GM23338 (cell line): ENCODE measurements at regions not wholly inside any gene's neighbourhood (a gene's known extent, or its start where the extent isn't known, plus 50 kb on each side); places are given as distances from the start of the nearest gene placed in this dataset.

Source experiments
- ATAC-seq: fragments of 200-7000 bp; cut with Tn5 transposase; 3 replicates; pipeline ENCODE4 v1.9.1; 2020
- DNase-seq: peaks from one replicate; pipeline ENCODE4 v3.0.0-alpha.2; 2015; ENCODE audit warnings: low spot score
- H2AFZ ChIP-seq: fragments of 200-600 bp; sonication (generic); 2 replicates; pipeline ENCODE4 v1.8.0; 2016; ENCODE audit warnings: antibody characterized with exemption, mild to moderate bottlenecking, moderate library complexity
- H3F3A ChIP-seq: fragments of 200-600 bp; sonication (generic); replicated peaks from 2 replicates; pipeline ENCODE4 v1.8.0; 2017; ENCODE audit warnings: antibody characterized with exemption, mixed run types, low read depth
- H3K27ac ChIP-seq: fragments of 200-600 bp; sonication (generic); 2 replicates; pipeline ENCODE4 v1.6.1; 2016; ENCODE audit warnings: low read depth
- H3K27me3 ChIP-seq: fragments of 200-600 bp; sonication (generic); 2 replicates; pipeline ENCODE4 v1.8.0; 2016; ENCODE audit warnings: mild to moderate bottlenecking, mixed run types, moderate library complexity; ENCODE audit not compliant: insufficient read depth
- H3K36me3 ChIP-seq: fragments of 200-600 bp; sonication (generic); 2 replicates; pipeline ENCODE4 v1.8.0; 2016; ENCODE audit warnings: mild to moderate bottlenecking; ENCODE audit not compliant: insufficient read depth
- H3K4me1 ChIP-seq: fragments of 200-600 bp; sonication (generic); 2 replicates; pipeline ENCODE4 v1.8.0; 2016; ENCODE audit warnings: mild to moderate bottlenecking, moderate library complexity; ENCODE audit not compliant: insufficient read depth
- H3K4me2 ChIP-seq: fragments of 200-600 bp; sonication (generic); 2 replicates; pipeline ENCODE4 v1.7.1; 2017; ENCODE audit warnings: mixed run types
- H3K4me3 ChIP-seq: fragments of 200-600 bp; sonication (generic); 2 replicates; pipeline ENCODE4 v1.6.1; 2016; ENCODE audit warnings: mixed run types
- H3K79me2 ChIP-seq: fragments of 200-600 bp; sonication (generic); replicated peaks from 2 replicates; pipeline ENCODE4 v1.8.0; 2017; ENCODE audit warnings: mild to moderate bottlenecking; ENCODE audit not compliant: insufficient read depth
- H3K9me2 ChIP-seq: fragments of 200-600 bp; sonication (generic); 2 replicates; pipeline ENCODE4 v1.8.0; 2017; ENCODE audit not compliant: insufficient read depth
- H4K20me1 ChIP-seq: fragments of 200-600 bp; sonication (generic); replicated peaks from 2 replicates; pipeline ENCODE4 v1.8.0; 2017; ENCODE audit warnings: mild to moderate bottlenecking; ENCODE audit not compliant: insufficient read depth
- H3K27ac Mint-ChIP-seq: 2 replicates; pipeline ENCODE4 v1.8.0; 2020; ENCODE audit warnings: inconsistent platforms, mild to moderate bottlenecking, moderate library complexity, mixed read lengths
- H3K27me3 Mint-ChIP-seq: 3 replicates; pipeline ENCODE4 v1.8.0; 2022; ENCODE audit warnings: low read depth, mild to moderate bottlenecking, moderate library complexity, mixed read lengths, inconsistent platforms; ENCODE audit not compliant: insufficient read depth, poor library complexity
- H3K36me3 Mint-ChIP-seq: 3 replicates; pipeline ENCODE4 v1.8.0; 2021; ENCODE audit warnings: low read depth, mild to moderate bottlenecking, inconsistent platforms, moderate library complexity, mixed read lengths
- H3K4me1 Mint-ChIP-seq: 3 replicates; pipeline ENCODE4 v1.8.0; 2020; ENCODE audit warnings: mild to moderate bottlenecking, inconsistent platforms, mixed read lengths
- H3K4me3 Mint-ChIP-seq: 3 replicates; pipeline ENCODE4 v1.8.0; 2021; ENCODE audit warnings: moderate library complexity, mild to moderate bottlenecking, inconsistent platforms, mixed read lengths
- H3K9me3 Mint-ChIP-seq: 3 replicates; pipeline ENCODE4 v1.8.0; 2020; ENCODE audit warnings: moderate library complexity, mild to moderate bottlenecking, inconsistent platforms, mixed read lengths
- CREB1 ChIP-seq: fragments of 250-450 bp; sonication (Bioruptor Pico); IDR thresholded peaks from 2 replicates; pipeline ENCODE4 v1.5.0; 2020; ENCODE audit warnings: low read depth, mild to moderate bottlenecking, moderate library complexity
- ETS1 ChIP-seq: IDR thresholded peaks from 2 replicates; pipeline ENCODE4 v1.6.1; 2016; ENCODE audit warnings: antibody characterized with exemption
- EZH2 ChIP-seq: fragments of 200-600 bp; sonication (generic); IDR thresholded peaks from one replicate; pipeline ENCODE4 v1.8.0; 2017; ENCODE audit warnings: antibody characterized with exemption, mild to moderate bottlenecking, low read depth; ENCODE audit not compliant: unreplicated experiment
- EZH2phosphoT487 ChIP-seq: fragments of 200-600 bp; sonication (generic); IDR thresholded peaks from one replicate; pipeline ENCODE4 v1.8.1; 2018; ENCODE audit warnings: antibody characterized with exemption; ENCODE audit not compliant: unreplicated experiment
- JUNB ChIP-seq: IDR thresholded peaks from one replicate; pipeline ENCODE4 v1.6.1; 2016; ENCODE audit warnings: antibody characterized with exemption; ENCODE audit not compliant: unreplicated experiment
- NANOG ChIP-seq: IDR thresholded peaks from 2 replicates; pipeline ENCODE4 v1.6.1; 2016; ENCODE audit warnings: antibody characterized with exemption, borderline replicate concordance
- POLR2AphosphoS5 ChIP-seq: IDR thresholded peaks from 2 replicates; pipeline ENCODE4 v1.6.1; 2016; ENCODE audit warnings: antibody characterized with exemption, low read depth
- STAT1 ChIP-seq: IDR thresholded peaks from one replicate; pipeline ENCODE4 v1.6.1; 2016; ENCODE audit warnings: antibody characterized with exemption; ENCODE audit not compliant: unreplicated experiment
- ZNF114 ChIP-seq: fragments of 250-450 bp; sonication (Bioruptor Pico); IDR thresholded peaks from 2 replicates; pipeline ENCODE4 v1.5.0; 2020; ENCODE audit warnings: mild to moderate bottlenecking, moderate library complexity
- ZNF331 ChIP-seq: fragments of 250-450 bp; sonication (Bioruptor Pico); IDR thresholded peaks from 2 replicates; pipeline ENCODE4 v1.5.0; 2020; ENCODE audit warnings: low read depth, mild to moderate bottlenecking, moderate library complexity
- ZNF462 ChIP-seq: fragments of 250-450 bp; sonication (Bioruptor Pico); IDR thresholded peaks from 2 replicates; pipeline ENCODE4 v1.5.0; 2020; ENCODE audit warnings: mild to moderate bottlenecking, moderate library complexity
- TF ChIP-seq, protein P1 (sequence below), 2 experiments: fragments of 200-600 bp in 1 of 2; sonication (generic) in 1 of 2; conservative IDR thresholded peaks; 2 replicates each; pipeline versions ENCODE4 v1.5.1 to v1.6.1; 2016 to 2017; ENCODE audit warnings: antibody characterized with exemption in 2 of 2, low read depth in 2 of 2, mild to moderate bottlenecking in 2 of 2, moderate library complexity in 1 of 2
- TF ChIP-seq, protein P2 (sequence below): IDR thresholded peaks from one replicate; pipeline ENCODE4 v1.6.1; 2018; ENCODE audit warnings: antibody characterized with exemption; ENCODE audit not compliant: unreplicated experiment

- no peak overlapping the region; the same call in 1 of the 2 replicates for H2AFZ ChIP-seq
- H3K4me3 Mint-ChIP-seq, result no peak overlapping the region
These were observed 159.5 kb downstream of the ACKR3 start for GRCh38 chr2:236728916-236729670.

More at GRCh38 chr2:236728916-236729670, 159.5 kb downstream of the ACKR3 start:
- H3K79me2 ChIP-seq, result no peaks in the 10 kb centered on the region
- no peaks in the 10 kb centered on the region for H3F3A ChIP-seq
- no peaks in the 10 kb centered on the region for H3K36me3 ChIP-seq
- Mint-ChIP-seq H3K27me3 (peaks cover 5% of the 10 kb centered on the region), H3K27ac (0 out of 2 replicates have a peak overlapping the region, but pooled peaks have one; percentile 34), H3K9me3 (no peaks in the 10 kb centered on the region; the same call in 2 of the 3 replicates), H3K36me3 (no peaks in the 10 kb centered on the region), H3K4me1 (no peaks in the 10 kb centered on the region)
- no peak overlapping the region for H3K4me3 ChIP-seq
- ATAC-seq (no peak), DNase-seq (no peak)
- H3K27me3 ChIP-seq, result no peaks in the 10 kb centered on the region
- H4K20me1 ChIP-seq, result no peaks in the 10 kb centered on the region
- no peaks in the 10 kb centered on the region for H3K4me1 ChIP-seq
- H3K9me2 ChIP-seq, result peaks cover 7% of the 10 kb centered on the region; the same call in 1 of the 2 replicates
- no peak for TF ChIP-seq ZNF462 (CRISPR knock-in tag)
- TF ChIP-seq JUNB, result no peak
- TF ChIP-seq, protein P1, sequence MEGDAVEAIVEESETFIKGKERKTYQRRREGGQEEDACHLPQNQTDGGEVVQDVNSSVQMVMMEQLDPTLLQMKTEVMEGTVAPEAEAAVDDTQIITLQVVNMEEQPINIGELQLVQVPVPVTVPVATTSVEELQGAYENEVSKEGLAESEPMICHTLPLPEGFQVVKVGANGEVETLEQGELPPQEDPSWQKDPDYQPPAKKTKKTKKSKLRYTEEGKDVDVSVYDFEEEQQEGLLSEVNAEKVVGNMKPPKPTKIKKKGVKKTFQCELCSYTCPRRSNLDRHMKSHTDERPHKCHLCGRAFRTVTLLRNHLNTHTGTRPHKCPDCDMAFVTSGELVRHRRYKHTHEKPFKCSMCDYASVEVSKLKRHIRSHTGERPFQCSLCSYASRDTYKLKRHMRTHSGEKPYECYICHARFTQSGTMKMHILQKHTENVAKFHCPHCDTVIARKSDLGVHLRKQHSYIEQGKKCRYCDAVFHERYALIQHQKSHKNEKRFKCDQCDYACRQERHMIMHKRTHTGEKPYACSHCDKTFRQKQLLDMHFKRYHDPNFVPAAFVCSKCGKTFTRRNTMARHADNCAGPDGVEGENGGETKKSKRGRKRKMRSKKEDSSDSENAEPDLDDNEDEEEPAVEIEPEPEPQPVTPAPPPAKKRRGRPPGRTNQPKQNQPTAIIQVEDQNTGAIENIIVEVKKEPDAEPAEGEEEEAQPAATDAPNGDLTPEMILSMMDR (conservative IDR thresholded peaks at IDR 0.05; ENCODE audit: low read depth in 2 of 2), result no peak
- TF ChIP-seq POLR2AphosphoS5, result no peak
- TF ChIP-seq STAT1, result no peak
- TF ChIP-seq ZNF331 (CRISPR knock-in tag), result no peak
- TF ChIP-seq ETS1, result no peak
- TF ChIP-seq EZH2phosphoT487, result no peak
- no peak for TF ChIP-seq EZH2
- TF ChIP-seq NANOG, result no peak
- TF ChIP-seq, protein P2, sequence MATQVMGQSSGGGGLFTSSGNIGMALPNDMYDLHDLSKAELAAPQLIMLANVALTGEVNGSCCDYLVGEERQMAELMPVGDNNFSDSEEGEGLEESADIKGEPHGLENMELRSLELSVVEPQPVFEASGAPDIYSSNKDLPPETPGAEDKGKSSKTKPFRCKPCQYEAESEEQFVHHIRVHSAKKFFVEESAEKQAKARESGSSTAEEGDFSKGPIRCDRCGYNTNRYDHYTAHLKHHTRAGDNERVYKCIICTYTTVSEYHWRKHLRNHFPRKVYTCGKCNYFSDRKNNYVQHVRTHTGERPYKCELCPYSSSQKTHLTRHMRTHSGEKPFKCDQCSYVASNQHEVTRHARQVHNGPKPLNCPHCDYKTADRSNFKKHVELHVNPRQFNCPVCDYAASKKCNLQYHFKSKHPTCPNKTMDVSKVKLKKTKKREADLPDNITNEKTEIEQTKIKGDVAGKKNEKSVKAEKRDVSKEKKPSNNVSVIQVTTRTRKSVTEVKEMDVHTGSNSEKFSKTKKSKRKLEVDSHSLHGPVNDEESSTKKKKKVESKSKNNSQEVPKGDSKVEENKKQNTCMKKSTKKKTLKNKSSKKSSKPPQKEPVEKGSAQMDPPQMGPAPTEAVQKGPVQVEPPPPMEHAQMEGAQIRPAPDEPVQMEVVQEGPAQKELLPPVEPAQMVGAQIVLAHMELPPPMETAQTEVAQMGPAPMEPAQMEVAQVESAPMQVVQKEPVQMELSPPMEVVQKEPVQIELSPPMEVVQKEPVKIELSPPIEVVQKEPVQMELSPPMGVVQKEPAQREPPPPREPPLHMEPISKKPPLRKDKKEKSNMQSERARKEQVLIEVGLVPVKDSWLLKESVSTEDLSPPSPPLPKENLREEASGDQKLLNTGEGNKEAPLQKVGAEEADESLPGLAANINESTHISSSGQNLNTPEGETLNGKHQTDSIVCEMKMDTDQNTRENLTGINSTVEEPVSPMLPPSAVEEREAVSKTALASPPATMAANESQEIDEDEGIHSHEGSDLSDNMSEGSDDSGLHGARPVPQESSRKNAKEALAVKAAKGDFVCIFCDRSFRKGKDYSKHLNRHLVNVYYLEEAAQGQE, result no peak
- no peak for TF ChIP-seq CREB1 (CRISPR knock-in tag)
- no peak for TF ChIP-seq ZNF114
- no peak overlapping the region for H3K27ac ChIP-seq
- no peak overlapping the region for H3K4me2 ChIP-seq
